Epithelial cell of proximal tubule (primary cell): ENCODE measurements at regions not wholly inside any gene's neighbourhood (a gene's known extent, or its start where the extent isn't known, plus 50 kb on each side); places are given as distances from the start of the nearest gene placed in this dataset.

Experiments used
- DNase-seq: peaks from one replicate; pipeline ENCODE4 v3.0.0-alpha.2; 2011; ENCODE audit warnings: low read depth
- H3K4me3 ChIP-seq: 2 replicates; pipeline ENCODE4 v1.5.1; 2011; ENCODE audit warnings: low read depth, mild to moderate bottlenecking, low read length
- CTCF ChIP-seq: conservative IDR thresholded peaks from 2 replicates; pipeline ENCODE4 v1.5.1; 2012; ENCODE audit warnings: low read depth, mild to moderate bottlenecking, low read length

- H3K4me3 ChIP-seq = no peak overlapping the region
- no peak for DNase-seq
- no peak for TF ChIP-seq CTCF
Measured at GRCh38 chr5:53825926-53826325, 265.5 kb downstream of the NDUFS4 start.

GRCh38 chr5:53826504-53826903 is 266.1 kb downstream of the NDUFS4 start:
- no peak for DNase-seq
- no peak overlapping the region for H3K4me3 ChIP-seq
- no peak for TF ChIP-seq CTCF

GRCh38 chr5:53827211-53827651 is 266.8 kb downstream of the NDUFS4 start:
- TF ChIP-seq CTCF = no peak
- DNase-seq = no peak
- no peak overlapping the region for H3K4me3 ChIP-seq

GRCh38 chr5:53831496-53831895 is 271.1 kb downstream of the NDUFS4 start:
- DNase-seq = no peak
- no peak for TF ChIP-seq CTCF

More at GRCh38 chr5:53831496-53831895, 271.1 kb downstream of the NDUFS4 start:
- no peak overlapping the region for H3K4me3 ChIP-seq
